ENCODE measurements at regions not wholly inside any gene's neighbourhood (a gene's known extent, or its start where the extent isn't known, plus 50 kb on each side); places are given as distances from the start of the nearest gene placed in this dataset.

DNA sequence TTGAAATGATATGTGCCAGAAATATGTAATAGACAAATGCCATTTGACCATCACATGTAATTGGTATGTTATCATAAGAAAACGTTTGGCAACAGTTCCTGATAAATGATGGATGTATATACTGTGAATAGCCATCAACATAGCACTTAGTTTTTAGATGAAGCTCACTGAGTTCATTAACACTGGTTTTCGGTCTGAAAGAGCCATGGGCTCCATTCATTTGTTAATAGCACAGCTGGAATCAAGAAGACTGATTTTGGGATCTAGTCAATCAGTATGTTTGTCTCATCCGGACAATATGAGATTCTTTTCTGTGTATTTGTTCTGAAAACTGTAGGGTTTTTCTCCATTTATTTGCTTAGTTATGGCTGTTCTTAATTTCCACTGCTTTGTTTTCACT is 413.5 kb upstream of the CLINT1 start:
- 86% methylated on average over 1 of the region's 3 CpGs for WGBS (ENCODE audit: insufficient coverage)
- H3K4me3 ChIP-seq (replicated peaks in 1 of 3; ENCODE audit: low read depth in 2 of 3, low read length in 3 of 3), result no peak overlapping the region

DNA sequence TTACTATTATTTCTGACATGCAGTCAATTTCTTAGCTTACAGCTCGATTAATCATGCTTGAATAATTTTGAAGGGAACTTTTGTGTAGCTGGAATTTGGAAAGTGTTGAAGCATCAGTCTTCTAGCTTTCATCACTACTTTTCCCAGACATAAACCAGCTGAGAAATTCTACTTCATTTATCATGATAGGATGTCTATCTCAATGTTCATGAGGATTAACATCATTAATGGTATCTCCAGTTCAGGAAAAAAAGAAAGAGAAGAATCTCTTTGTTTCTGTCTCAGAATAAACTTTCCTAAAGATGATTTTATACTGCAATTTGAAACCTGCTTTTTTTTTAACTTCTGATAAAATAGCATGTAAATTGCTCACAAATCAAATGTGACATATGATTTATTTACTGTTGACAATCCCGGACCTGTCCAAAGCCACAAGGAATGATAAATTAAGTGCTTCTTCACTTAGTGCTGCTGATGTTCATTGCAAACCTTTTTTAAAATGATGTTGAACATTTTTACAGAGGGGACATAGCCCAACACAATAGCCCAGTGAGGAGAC is 412.1 kb upstream of the CLINT1 start:
- H3K4me1 Mint-ChIP-seq, result no peaks in the 10 kb centered on the region
- Histone ChIP-seq H3K9me3 (replicated peaks in 1 of 2; ENCODE audit: control insufficient read depth in 1 of 2, insufficient read depth in 1 of 2, low read length in 2 of 2) (peaks cover 0 to 2% of the 10 kb centered on the region in 2 donors), H3K9ac (ENCODE audit: insufficient read depth, low read length, poor library complexity, severe bottlenecking) (no peak overlapping the region), H3K27me3 (ENCODE audit: control insufficient read depth in 2 of 2, insufficient read depth in 2 of 2, low read length in 2 of 2) (no peaks in the 10 kb centered on the region), H4K20me1 (ENCODE audit: insufficient read depth, low read length) (no peaks in the 10 kb centered on the region), H2AFZ (ENCODE audit: insufficient read depth, low read depth, low read length, poor library complexity, severe bottlenecking) (no peak overlapping the region), H3K4me3 (replicated peaks in 1 of 3; ENCODE audit: low read depth in 2 of 3, low read length in 3 of 3) (no peak overlapping the region), H3K4me1 (ENCODE audit: control insufficient read depth in 1 of 2, insufficient read depth in 2 of 2, low read length in 2 of 2) (no peaks in the 10 kb centered on the region), H3K79me2 (ENCODE audit: insufficient read depth, low read length) (no peaks in the 10 kb centered on the region), H3K27ac (ENCODE audit: low read depth in 1 of 2, low read length in 2 of 2) (no peak overlapping the region), H3K4me2 (replicated peaks; ENCODE audit: extremely low read depth, low read length, poor library complexity, severe bottlenecking) (no peak overlapping the region), H3K36me3 (replicated peaks in 1 of 2; ENCODE audit: control insufficient read depth in 1 of 2, insufficient read depth in 2 of 2, low read length in 2 of 2) (no peaks in the 10 kb centered on the region)
- H3K4me3 Mint-ChIP-seq, result no peak overlapping the region
- H3K27me3 Mint-ChIP-seq (ENCODE audit: low read depth in 3 of 3), result peaks cover 0 to 5% (median 0%) of the 10 kb centered on the region in 3 donors
- no peak overlapping the region for H3K27ac Mint-ChIP-seq
- intact Hi-C loops (cut with micrococcal nuclease), result no loop called here
- no CpG with 5 or more reads among the region's 2 CpGs for WGBS (ENCODE audit: insufficient coverage)
- DNase-seq, result no peak
- peaks cover 0 to 8% (median 3%) of the 10 kb centered on the region in 7 donors for H3K9me3 Mint-ChIP-seq
- H3K36me3 Mint-ChIP-seq, result no peaks in the 10 kb centered on the region
- no peak for TF ChIP-seq CTCF (IDR thresholded peaks at IDR 0.05)

More for the DNA sequence above, 413.5 kb upstream of the CLINT1 start:
- peaks cover 0 to 7% (median 1%) of the 10 kb centered on the region in 3 donors for H3K27me3 Mint-ChIP-seq (ENCODE audit: low read depth in 3 of 3)
- Histone ChIP-seq H3K4me2 (replicated peaks; ENCODE audit: extremely low read depth, low read length, poor library complexity, severe bottlenecking) (no peak overlapping the region), H3K79me2 (ENCODE audit: insufficient read depth, low read length) (no peaks in the 10 kb centered on the region), H3K36me3 (replicated peaks in 1 of 2; ENCODE audit: control insufficient read depth in 1 of 2, insufficient read depth in 2 of 2, low read length in 2 of 2) (no peaks in the 10 kb centered on the region), H3K9me3 (replicated peaks in 1 of 2; ENCODE audit: control insufficient read depth in 1 of 2, insufficient read depth in 1 of 2, low read length in 2 of 2) (peaks cover 0 to 2% of the 10 kb centered on the region in 2 donors), H4K20me1 (ENCODE audit: insufficient read depth, low read length) (no peaks in the 10 kb centered on the region), H3K27me3 (ENCODE audit: control insufficient read depth in 2 of 2, insufficient read depth in 2 of 2, low read length in 2 of 2) (no peaks in the 10 kb centered on the region), H3K27ac (ENCODE audit: low read depth in 1 of 2, low read length in 2 of 2) (no peak overlapping the region), H2AFZ (ENCODE audit: insufficient read depth, low read depth, low read length, poor library complexity, severe bottlenecking) (no peak overlapping the region), H3K4me1 (ENCODE audit: control insufficient read depth in 1 of 2, insufficient read depth in 2 of 2, low read length in 2 of 2) (no peaks in the 10 kb centered on the region), H3K9ac (ENCODE audit: insufficient read depth, low read length, poor library complexity, severe bottlenecking) (no peak overlapping the region)
- intact Hi-C loops (cut with micrococcal nuclease), result no loop called here
- H3K9me3 Mint-ChIP-seq, result peaks cover 0 to 8% (median 2%) of the 10 kb centered on the region in 7 donors
- no peak overlapping the region for H3K27ac Mint-ChIP-seq
- H3K4me3 Mint-ChIP-seq, result no peak overlapping the region
- H3K4me1 Mint-ChIP-seq, result no peaks in the 10 kb centered on the region
- H3K36me3 Mint-ChIP-seq, result no peaks in the 10 kb centered on the region
- DNase-seq, result no peak
- TF ChIP-seq CTCF (IDR thresholded peaks at IDR 0.05), result no peak
